IPS-NIHi7 (cell line): ENCODE measurements at regions not wholly inside any gene's neighbourhood (a gene's known extent, or its start where the extent isn't known, plus 50 kb on each side); places are given as distances from the start of the nearest gene placed in this dataset.

Experiments
- DNase-seq: peaks from one replicate; pipeline ENCODE4 v3.0.0; 2012; ENCODE audit warnings: mixed read lengths; ENCODE audit errors: extremely low spot score

DNA sequence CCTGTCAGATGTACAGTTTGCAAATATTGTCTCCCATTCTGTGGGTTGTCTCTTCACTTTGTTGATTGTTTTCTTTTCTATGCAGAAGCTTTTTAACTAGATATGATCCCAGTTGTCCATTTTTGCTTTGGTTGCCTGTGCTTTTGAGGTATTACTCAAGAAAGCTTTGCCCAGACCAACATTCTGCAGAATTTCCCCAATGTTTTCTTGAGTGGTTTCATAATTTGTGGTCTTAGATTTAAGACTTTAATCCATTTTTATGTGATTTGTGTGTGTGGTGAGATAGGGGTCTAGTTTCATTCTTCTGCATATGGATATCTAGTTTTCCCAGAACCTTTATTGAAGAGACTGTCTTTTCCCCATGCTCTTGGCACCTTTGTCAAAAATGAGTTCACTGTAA, 116.9 kb downstream of the DUSP10 start:
- no peak for DNase-seq

DNA sequence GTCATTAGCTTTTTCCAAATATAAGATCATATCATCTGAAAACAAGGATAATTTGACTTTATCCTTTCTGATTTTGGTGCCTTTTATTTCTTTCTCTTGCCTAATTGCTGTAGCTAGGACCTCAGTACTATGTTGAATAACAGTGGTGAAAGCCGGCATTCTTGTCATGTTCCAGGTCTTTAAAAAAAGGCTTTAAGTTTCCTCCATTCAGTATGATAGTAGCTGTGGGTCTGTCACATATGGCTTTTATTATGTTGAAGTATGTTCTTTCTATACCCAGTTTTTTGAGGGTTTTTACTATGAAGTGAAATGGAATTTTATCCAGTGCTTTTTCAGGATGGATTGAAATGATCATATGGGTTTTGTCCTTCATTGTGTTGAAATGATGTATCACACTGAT, 115.8 kb downstream of the DUSP10 start:
- no peak for DNase-seq

DNA sequence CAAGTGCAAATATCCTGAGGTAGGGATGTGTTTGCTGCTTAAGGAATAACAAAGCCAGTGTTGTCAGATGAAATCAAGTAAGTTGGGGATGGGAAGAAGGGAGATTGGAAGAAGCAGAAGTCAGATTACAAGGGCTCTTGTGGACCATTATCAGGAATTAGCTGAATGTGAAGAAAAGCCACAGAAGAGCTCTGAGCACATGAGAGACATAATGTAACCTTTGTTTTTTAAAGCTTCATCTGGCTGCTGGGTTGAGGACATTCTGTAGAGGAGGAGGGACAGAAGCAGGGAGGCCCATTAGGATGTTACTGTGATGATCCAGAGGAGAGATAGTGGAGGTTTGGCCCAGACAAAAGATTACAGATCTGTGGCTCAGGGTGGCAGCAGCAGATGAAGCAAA, 111.7 kb downstream of the DUSP10 start:
- no peak for DNase-seq

DNA sequence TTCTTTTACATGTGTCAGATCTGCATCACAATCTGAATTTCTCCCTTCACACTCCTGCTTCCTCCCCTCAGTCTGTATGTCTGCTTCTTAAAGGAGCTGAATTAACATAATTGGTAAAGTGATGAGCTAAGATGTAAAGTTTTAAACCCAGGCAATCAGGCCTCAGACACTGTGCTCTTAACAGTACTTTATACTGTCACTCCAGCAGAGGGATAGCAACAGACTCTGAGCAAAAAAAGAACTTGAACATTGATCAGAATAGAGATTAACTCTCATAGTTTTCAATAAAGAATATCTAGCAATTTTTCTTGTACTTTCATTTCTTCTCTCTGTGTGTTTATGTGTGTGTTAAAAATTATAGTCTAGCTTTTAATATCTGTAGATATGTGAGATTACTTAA, 110.3 kb downstream of the DUSP10 start:
- no peak for DNase-seq

DNA sequence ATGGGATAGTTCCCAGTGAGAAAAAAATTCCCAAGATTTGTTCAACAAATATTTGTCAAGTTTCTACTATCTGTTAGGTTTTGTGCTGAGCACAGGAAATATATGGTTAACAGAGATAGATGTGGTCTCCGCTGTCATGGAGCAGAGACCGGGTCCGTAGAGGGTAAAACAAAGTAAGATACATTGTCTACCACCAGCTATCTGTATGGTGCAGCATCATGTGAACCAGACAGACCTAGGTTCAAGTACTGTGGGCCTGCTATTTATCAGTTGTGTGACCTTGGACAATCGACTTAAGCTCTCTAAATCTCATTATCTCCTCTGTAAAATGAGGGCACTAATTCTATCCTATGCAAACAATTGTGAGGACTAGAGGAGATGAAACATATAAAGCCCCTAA, 109.8 kb downstream of the DUSP10 start:
- no peak for DNase-seq

DNA sequence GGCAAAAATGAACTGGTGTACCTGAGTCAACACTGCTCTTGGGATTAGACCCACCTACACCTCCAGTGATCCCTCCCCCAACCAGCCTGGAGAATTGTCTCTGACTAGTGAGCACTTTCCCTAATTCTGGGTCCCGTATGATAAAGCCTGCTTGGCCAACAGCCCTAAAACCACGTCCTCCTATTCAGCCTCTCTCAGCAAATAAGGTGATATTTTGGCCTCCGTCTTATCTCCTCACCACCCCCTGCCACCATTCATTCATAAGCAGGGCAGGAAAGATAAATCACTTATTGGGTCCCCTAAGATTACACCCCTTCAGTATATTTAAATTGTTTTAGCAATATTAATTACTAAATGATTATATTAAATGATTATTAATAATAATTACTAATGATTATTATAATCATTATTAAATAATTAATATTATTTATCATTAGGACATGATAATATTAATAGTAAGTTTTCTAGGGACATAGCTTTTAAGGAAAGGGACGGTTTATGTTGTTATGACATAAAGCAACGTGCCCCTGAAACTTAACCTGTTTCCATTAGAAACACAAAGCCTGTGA, 108.0 kb downstream of the DUSP10 start:
- no peak for DNase-seq

DNA sequence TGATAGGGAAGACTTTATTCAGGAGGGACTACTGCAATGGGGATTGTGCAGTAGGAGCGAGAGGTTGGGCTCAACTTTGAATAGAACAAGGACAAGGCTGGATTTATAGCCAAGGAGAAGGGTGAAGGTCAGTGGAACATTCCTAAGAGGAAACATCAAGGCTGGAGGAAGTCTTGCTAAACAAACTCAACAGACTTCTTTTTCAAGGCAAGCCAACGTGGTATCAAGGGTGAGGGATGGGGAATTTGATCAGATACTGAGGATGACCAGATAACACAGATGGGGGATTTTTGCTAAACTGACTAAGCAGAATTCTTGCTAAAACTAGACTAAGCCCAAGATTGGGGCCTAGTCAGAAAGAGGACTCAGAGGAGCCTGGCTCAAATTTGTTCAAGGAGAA, 107.3 kb downstream of the DUSP10 start:
- no peak for DNase-seq

DNA sequence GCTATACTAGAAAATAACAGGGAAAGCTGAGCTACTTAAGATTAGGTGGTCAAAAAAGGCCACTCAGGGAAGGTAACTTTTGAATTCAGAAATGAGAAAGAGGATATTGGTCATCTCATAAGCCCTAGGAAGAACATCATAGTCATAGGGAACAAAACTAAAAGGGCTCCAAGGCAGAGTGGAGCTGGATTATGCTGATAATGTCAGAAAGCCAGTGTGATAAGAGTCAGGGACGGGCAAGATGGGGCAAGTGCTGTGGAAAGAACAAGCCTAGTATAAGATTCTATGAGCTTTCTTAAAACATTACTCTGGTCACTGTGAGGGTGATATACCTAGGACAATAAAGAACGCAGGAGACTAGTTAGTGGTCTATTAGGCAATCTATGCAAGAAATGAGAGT, 106.6 kb downstream of the DUSP10 start:
- DNase-seq, result no peak

DNA sequence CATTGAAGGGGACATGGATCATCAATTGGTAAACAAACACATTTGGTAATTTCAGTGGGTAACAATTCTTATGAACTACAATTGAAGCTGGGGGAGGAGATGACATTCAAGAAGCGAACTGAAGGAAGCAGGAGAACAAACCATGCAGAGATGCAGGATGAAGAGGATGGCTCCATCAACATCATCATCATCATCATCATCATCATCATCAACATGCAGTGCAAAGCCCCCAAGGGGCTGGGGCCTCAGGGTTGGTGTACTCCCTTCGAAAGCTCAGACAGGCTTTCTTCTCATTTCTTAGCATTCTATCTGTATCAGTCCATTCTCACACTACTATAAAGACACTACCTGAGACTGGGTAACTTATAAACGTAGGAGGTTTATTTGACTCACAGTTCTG, 105.8 kb downstream of the DUSP10 start:
- no peak for DNase-seq

DNA sequence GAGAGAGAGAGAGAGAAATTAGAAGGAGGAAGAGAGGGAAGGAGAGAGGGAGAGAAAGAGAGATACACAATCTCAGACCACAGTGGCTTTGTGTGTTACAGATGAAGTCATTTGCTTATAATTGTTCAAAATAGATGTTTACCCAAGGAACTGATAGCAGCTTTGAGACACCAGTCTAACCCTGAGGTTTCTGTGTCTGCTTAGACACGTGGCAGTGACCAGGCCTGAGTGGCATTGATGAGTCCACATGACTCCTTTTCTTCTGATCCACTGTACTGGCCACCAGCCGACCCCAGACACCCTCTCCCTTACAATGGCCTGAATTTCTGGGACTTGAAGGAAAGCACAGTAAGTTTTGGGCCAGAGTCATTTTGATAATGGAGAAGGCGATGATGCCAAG, 104.9 kb downstream of the DUSP10 start:
- DNase-seq, result no peak

DNA sequence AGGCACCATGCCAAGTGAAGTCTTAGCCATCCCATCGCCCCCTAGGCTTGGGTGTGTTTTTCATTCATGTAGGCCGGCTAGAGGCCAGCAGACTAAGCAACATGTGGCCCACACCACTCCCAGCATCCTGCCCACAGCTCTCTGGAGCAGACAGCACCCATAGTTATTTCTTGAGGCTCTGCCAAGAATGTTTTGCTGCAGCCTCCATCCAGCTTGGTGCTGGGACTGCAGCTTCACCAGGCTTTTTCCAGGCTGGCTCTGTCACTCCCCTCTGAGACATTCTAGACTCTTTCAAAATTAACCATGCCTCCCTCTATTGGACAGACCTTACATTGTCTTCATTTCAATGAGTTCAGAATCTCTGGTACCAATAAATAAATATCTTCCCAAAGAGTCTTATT, 104.2 kb downstream of the DUSP10 start:
- no peak for DNase-seq

DNA sequence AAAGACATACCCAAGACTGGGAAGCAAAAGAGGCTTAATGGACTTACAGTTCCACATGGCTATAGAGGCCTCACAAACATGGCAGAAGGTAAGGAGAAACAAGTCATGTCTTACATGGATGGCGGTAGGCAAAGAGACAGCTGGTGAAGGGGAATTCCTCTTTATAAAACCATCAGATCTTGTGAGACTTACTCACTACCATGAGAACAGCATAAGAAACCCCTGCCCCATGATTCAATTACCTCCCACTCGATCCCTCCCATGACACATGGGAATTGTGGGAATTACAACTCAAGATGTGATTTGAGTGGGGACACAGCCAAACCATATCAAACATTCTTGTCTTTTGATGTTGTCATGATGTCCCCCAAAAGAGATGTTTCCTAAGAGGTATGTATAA, 103.3 kb downstream of the DUSP10 start:
- DNase-seq, result no peak

DNA sequence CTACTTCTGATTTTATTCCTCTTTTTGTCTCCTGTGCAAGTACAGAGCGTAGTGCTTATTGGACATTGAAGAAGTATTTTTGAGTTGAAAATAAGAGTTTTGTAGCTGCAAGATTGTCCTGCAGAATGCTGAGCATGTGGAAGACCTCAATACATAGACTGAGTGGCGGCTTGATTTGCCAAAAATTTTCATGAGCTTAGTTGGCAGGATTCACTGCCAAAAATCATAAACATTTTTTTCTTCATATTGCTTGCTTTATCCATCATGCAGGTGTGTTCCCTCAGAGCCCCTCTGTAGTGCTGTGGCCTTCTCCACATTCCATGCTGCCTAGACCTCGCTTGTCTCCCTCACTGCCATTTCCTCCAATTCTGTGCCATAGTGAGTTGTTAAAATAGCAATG, 100.1 kb downstream of the DUSP10 start:
- no peak for DNase-seq

DNA sequence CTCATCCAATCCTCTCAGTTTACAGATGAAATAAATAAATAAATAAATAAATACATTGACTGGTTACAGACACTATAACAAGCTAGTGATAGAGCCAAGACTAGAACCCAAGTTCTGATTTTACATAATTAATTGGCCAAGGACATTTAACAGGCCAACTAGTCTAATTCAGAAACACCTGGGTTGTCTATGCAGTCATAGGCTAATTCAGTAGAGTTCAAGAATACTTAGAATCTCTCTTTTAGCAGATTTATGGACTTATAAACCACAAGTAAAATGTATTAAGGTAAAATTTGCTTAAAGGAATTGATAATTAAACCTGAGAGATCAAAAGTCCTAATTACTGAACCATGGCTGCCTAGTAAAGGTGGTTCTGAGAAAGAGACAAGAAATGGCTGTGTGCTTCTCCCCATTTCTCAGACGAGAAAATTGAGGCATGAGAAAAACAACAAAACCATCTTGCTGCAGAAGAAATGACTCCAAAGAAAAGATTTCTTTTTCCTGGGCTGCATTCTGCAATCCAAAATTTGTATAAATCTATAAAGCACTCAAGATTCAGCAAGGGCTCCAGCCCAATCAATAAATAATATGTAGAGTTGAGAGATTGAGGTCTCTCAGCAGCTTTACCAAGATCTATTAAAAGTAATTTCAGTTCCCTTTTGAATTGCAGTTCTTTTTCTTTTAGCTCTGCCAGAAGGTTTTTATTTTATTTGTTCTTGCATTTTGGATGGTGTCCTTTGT, 98.3 kb downstream of the DUSP10 start:
- DNase-seq, result no peak

DNA sequence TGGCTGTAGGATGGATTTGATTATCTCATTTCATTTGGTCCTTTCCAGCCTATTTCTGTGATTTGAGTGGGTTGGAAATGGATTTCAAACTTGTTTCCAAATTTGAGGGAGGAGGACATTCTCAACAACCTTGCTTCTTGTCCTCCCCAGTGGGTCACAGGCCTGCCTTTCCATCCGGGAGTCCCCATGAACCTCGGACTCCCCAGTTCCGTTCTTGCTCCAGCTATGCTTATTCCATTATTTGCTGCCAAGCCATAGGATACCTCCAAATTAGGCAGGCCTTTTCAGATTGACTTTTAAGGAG, 97.8 kb downstream of the DUSP10 start:
- DNase-seq, result no peak

DNA sequence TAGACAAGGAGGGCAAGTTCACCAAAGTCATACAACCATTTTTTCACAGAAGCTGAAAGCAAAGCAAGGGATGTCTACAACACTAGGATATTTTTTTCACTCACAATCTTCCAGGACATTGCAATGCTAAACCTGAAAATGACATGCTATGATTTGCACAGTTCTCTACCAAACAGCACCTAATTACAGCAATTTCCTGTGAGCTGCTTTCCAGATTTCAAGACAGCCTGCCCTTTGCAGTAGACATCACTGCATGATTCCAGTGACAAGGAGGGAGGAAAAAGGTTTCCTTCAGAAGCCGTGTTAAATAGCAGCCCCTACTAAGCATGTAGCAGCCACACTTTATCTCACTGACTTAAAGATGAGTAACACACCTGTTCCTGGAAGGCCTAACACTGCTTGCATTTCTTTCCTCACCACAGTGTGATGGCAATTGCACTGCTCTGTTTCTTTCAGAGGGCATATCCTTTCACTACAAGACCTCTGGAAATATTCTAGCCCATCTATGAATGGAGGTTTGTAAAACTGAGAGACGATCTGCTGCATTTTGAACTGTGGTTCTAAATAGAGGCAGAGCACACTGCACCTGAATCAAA, 97.1 kb downstream of the DUSP10 start:
- DNase-seq, result no peak

DNA sequence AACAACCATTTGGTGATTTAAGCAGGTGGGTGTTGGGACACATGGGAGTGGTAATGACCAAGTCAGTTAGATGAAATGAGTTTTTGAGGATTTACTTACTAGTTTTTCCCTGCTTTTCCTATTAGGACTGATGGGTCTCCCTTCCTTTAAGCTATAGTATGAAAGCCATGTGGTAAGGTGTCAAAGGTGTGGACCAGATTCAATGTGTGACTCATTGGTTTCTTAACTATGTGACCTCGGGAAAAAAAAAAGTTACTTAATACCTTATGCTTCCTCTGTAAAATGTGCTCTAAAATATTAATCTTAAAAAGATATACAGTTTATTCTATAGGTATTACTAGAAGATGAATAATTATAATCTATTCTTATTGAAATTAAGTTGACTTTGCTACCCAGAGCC, 93.7 kb downstream of the DUSP10 start:
- no peak for DNase-seq
